ENCODE measurements at regions not wholly inside any gene's neighbourhood (a gene's known extent, or its start where the extent isn't known, plus 50 kb on each side); places are given as distances from the start of the nearest gene placed in this dataset.

DNA sequence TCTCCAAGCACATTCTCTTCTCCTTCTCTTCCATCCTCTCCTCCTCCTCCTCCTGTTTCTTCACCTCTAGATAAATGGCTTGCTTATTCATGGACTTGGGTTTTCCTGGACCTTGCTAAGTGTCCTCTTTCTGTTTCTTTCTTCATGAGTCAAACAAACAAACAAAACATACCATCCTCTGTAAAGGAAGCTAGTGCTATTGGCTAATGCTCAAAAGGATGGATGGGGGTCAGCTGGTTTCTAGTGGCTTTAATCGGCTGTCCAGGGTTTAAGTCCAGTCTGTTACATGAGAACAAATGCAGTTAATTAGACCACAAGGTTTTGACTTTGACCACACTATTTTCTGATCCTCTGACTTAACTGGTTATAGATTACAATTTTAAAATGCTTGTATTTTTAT is 83.8 kb upstream of the TSPAN2 start:
- TF ChIP-seq, protein P1, sequence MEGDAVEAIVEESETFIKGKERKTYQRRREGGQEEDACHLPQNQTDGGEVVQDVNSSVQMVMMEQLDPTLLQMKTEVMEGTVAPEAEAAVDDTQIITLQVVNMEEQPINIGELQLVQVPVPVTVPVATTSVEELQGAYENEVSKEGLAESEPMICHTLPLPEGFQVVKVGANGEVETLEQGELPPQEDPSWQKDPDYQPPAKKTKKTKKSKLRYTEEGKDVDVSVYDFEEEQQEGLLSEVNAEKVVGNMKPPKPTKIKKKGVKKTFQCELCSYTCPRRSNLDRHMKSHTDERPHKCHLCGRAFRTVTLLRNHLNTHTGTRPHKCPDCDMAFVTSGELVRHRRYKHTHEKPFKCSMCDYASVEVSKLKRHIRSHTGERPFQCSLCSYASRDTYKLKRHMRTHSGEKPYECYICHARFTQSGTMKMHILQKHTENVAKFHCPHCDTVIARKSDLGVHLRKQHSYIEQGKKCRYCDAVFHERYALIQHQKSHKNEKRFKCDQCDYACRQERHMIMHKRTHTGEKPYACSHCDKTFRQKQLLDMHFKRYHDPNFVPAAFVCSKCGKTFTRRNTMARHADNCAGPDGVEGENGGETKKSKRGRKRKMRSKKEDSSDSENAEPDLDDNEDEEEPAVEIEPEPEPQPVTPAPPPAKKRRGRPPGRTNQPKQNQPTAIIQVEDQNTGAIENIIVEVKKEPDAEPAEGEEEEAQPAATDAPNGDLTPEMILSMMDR (conservative IDR thresholded peaks at IDR 0.05 in 1 of 2, IDR thresholded peaks at IDR 0.05 in 1 of 2; ENCODE audit: low read depth in 1 of 2, low read length in 2 of 2) = no peak
- TF ChIP-seq EZH2 (IDR thresholded peaks at IDR 0.05; ENCODE audit: low read length, missing control alignments) = no peak

Measured in fibroblast of lung (primary cell).